ENCODE measurements at regions not wholly inside any gene's neighbourhood (a gene's known extent, or its start where the extent isn't known, plus 50 kb on each side); places are given as distances from the start of the nearest gene placed in this dataset.

DNA sequence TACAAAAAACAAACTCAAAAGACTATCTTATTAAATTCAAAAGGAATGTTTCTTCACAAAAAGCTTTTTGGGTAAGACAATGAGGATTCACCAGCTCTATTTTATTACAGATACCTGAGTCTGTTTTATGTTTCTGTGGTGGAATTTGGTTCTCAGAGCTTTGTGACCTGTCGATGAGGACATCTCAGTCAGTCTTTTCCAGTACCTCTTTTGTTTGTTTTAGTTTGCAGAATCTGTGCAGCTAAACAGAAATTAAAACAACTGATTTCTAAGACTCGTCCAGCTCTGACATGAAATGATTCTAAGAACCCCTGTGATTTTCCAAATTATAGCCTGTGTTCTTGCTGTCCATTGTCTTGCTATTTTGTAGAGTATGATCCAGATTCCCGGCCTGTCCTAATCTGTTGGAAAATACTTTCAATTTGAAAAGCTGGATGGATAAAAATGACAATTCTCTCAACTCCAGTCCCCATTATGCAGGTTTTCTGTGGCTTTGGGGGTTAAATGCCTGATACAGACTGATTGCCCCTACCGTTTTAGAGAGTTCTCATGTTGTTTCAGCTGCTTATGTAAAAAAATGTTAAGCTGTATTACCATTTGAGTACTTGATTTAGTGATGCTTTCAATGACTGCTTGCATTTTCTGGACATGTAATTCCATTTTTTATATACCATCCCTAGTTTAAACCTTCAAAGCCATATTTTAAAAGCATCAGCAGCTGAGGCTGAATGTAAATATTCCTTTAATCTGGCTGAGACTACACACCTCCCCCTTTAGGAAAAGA, 94.2 kb upstream of the TAB2 start:
- Histone ChIP-seq H3K4me3 (no peak overlapping the region), H2AFZ (replicated peaks) (peak overlapping the region; percentile 86), H3K4me2 (peak overlapping the region; percentile 45), H3K4me1 (peaks cover 67% of the 10 kb centered on the region), H4K20me1 (ENCODE audit: low read depth) (no peaks in the 10 kb centered on the region), H3K9me3 (ENCODE audit: low read depth) (no peaks in the 10 kb centered on the region), H3K36me3 (no peaks in the 10 kb centered on the region), H3K79me2 (ENCODE audit: low read depth) (no peaks in the 10 kb centered on the region), H3K27me3 (no peaks in the 10 kb centered on the region), H3F3A (ENCODE audit: low read depth) (peaks cover 22% of the 10 kb centered on the region), H3K9ac (no peak overlapping the region), H3K27ac (no peak overlapping the region)
- Mint-ChIP-seq H3K27me3 (ENCODE audit: insufficient read depth, low read depth) (no peaks in the 10 kb centered on the region), H3K4me3 (no peak overlapping the region), H3K9me3 (no peaks in the 10 kb centered on the region), H3K27ac (peak overlapping the region; percentile 67), H3K4me1 (peaks cover 83% of the 10 kb centered on the region), H3K36me3 (no peaks in the 10 kb centered on the region)
- DNase-seq (ENCODE audit: low spot score): no peak
- TF ChIP-seq, protein P1, sequence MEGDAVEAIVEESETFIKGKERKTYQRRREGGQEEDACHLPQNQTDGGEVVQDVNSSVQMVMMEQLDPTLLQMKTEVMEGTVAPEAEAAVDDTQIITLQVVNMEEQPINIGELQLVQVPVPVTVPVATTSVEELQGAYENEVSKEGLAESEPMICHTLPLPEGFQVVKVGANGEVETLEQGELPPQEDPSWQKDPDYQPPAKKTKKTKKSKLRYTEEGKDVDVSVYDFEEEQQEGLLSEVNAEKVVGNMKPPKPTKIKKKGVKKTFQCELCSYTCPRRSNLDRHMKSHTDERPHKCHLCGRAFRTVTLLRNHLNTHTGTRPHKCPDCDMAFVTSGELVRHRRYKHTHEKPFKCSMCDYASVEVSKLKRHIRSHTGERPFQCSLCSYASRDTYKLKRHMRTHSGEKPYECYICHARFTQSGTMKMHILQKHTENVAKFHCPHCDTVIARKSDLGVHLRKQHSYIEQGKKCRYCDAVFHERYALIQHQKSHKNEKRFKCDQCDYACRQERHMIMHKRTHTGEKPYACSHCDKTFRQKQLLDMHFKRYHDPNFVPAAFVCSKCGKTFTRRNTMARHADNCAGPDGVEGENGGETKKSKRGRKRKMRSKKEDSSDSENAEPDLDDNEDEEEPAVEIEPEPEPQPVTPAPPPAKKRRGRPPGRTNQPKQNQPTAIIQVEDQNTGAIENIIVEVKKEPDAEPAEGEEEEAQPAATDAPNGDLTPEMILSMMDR (IDR thresholded peaks at IDR 0.05): no peak
- TF ChIP-seq EZH2phosphoT487 (IDR thresholded peaks at IDR 0.05) (no peak), EZH2 (IDR thresholded peaks at IDR 0.05) (no peak)

DNA sequence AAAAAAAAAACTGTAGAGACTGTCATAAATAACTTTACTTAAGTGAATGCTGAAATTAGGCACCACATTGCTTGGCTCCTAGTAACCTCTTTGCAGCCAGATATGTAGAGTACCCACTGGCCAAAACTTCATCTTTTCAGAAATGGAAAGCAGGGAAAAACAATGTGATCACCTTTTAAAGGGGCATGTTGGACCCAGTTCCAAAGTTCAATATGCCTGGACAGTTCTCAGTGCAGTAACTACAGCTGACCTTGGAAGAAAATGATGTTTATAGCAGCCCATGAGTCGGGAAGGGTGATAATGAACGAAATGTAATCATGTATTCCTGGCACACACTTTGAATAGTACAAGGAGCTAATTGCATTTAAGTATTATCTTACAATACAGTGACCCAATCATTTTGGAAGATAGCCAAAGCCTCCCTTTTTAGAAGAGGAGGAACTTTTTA, 93.6 kb upstream of the TAB2 start:
- H3F3A ChIP-seq (ENCODE audit: low read depth): peaks cover 22% of the 10 kb centered on the region
- no peaks in the 10 kb centered on the region for H3K27me3 ChIP-seq
- H3K4me3 ChIP-seq: no peak overlapping the region
- peaks cover 72% of the 10 kb centered on the region for H3K4me1 ChIP-seq
- no peaks in the 10 kb centered on the region for H4K20me1 ChIP-seq (ENCODE audit: low read depth)
- no peak overlapping the region for H3K9ac ChIP-seq
- Mint-ChIP-seq H3K27ac (peak overlapping the region; percentile 27), H3K4me1 (peaks cover 83% of the 10 kb centered on the region), H3K36me3 (no peaks in the 10 kb centered on the region), H3K4me3 (no peak overlapping the region), H3K27me3 (ENCODE audit: insufficient read depth, low read depth) (no peaks in the 10 kb centered on the region), H3K9me3 (no peaks in the 10 kb centered on the region)
- peak overlapping the region; percentile 39 for H2AFZ ChIP-seq (replicated peaks)
- DNase-seq (ENCODE audit: low spot score): no peak
- peak overlapping the region; percentile 45 for H3K4me2 ChIP-seq
- H3K36me3 ChIP-seq: no peaks in the 10 kb centered on the region
- TF ChIP-seq, protein P1 (IDR thresholded peaks at IDR 0.05): no peak
- H3K79me2 ChIP-seq (ENCODE audit: low read depth): no peaks in the 10 kb centered on the region
- H3K9me3 ChIP-seq (ENCODE audit: low read depth): no peaks in the 10 kb centered on the region
- H3K27ac ChIP-seq: no peak overlapping the region

DNA sequence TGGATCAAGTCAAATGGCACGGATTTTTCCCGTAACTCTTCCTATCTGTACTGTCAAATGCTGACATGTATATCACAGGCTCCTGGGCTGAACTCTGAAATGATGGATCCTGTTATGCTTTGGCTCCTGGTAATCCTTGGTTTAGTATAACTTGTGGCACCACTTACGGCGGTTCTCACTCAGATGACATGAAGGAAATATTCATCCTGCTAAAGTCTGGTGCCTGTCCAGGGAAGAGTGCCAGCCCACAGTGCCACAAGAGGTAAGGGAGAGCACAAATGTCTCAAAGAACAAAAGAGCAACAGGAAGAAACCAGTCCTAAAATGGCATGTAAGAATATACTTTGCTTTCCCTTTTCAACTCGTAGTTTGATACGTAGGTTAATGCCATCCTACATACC, 93.1 kb upstream of the TAB2 start:
- H3K9me3 ChIP-seq (ENCODE audit: low read depth): no peaks in the 10 kb centered on the region
- DNase-seq (ENCODE audit: low spot score): no peak
- no peaks in the 10 kb centered on the region for H3K79me2 ChIP-seq (ENCODE audit: low read depth)
- H4K20me1 ChIP-seq (ENCODE audit: low read depth): no peaks in the 10 kb centered on the region
- Mint-ChIP-seq H3K27me3 (ENCODE audit: insufficient read depth, low read depth) (no peaks in the 10 kb centered on the region), H3K4me3 (no peak overlapping the region), H3K36me3 (no peaks in the 10 kb centered on the region), H3K4me1 (peaks cover 84% of the 10 kb centered on the region), H3K27ac (peak overlapping the region; percentile 94), H3K9me3 (no peaks in the 10 kb centered on the region)
- no peaks in the 10 kb centered on the region for H3K27me3 ChIP-seq
- H3K36me3 ChIP-seq: no peaks in the 10 kb centered on the region
- peaks cover 22% of the 10 kb centered on the region for H3F3A ChIP-seq (ENCODE audit: low read depth)
- no peak overlapping the region for H3K9ac ChIP-seq
- no peak overlapping the region for H3K27ac ChIP-seq
- H2AFZ ChIP-seq (replicated peaks): no peak overlapping the region
- peak overlapping the region; percentile 3 for H3K4me2 ChIP-seq
- no peak overlapping the region for H3K4me3 ChIP-seq
- no peak for TF ChIP-seq EZH2 (IDR thresholded peaks at IDR 0.05)
- TF ChIP-seq, protein P1 (IDR thresholded peaks at IDR 0.05): no peak
- no peak for TF ChIP-seq EZH2phosphoT487 (IDR thresholded peaks at IDR 0.05)
- peaks cover 74% of the 10 kb centered on the region for H3K4me1 ChIP-seq
